HFFc6 (cell line): ENCODE measurements at regions not wholly inside any gene's neighbourhood (a gene's known extent, or its start where the extent isn't known, plus 50 kb on each side); places are given as distances from the start of the nearest gene placed in this dataset.

Experiments
- DNase-seq: peaks from one replicate; pipeline ENCODE4 v3.0.0-alpha.2; 2018
- H3K27ac Mint-ChIP-seq: 2 replicates; pipeline ENCODE4 v1.8.0; 2020; ENCODE audit warnings: mild to moderate bottlenecking, mixed read lengths
- H3K27me3 Mint-ChIP-seq: 2 replicates; pipeline ENCODE4 v1.8.0; 2021; ENCODE audit warnings: mild to moderate bottlenecking, moderate library complexity, mixed read lengths; ENCODE audit not compliant: insufficient read depth
- H3K36me3 Mint-ChIP-seq: 2 replicates; pipeline ENCODE4 v1.8.0; 2021; ENCODE audit warnings: low read depth, mixed read lengths
- H3K4me1 Mint-ChIP-seq: 2 replicates; pipeline ENCODE4 v1.8.0; 2020; ENCODE audit warnings: low read depth, mixed read lengths
- H3K4me3 Mint-ChIP-seq: 2 replicates; pipeline ENCODE4 v1.8.0; 2020; ENCODE audit warnings: mild to moderate bottlenecking, moderate library complexity, mixed read lengths
- H3K9me3 Mint-ChIP-seq: 2 replicates; pipeline ENCODE4 v1.8.0; 2020; ENCODE audit warnings: mild to moderate bottlenecking, mixed read lengths
- CTCF ChIP-seq: fragments of 200-600 bp; sonication (generic); IDR thresholded peaks from 2 replicates; pipeline ENCODE4 v1.5.0; 2021; ENCODE audit warnings: antibody characterized with exemption, mild to moderate bottlenecking

DNA sequence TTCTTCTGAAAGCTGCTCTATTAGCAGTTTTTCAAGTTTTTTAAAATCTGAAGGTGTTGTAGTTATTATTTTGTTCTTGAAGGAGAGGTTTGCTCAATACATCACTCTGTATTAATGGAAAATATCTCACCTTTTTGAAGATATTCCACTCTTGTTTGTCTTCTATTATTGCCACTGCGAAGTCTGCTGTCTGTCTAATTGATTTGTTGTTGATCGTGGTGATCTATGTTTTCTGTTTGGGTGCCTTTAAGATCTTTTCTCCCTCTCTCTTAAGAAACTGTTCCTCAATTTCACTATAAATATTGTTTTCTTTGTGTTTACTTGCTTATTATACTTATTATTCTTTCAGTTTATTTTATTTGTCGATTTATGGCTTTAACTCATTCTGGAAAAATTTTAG is 64.9 kb upstream of the FZD8 start:
- Mint-ChIP-seq H3K36me3 (no peaks in the 10 kb centered on the region), H3K4me1 (no peaks in the 10 kb centered on the region), H3K27me3 (no peaks in the 10 kb centered on the region; the same call in 1 of the 2 replicates), H3K9me3 (no peaks in the 10 kb centered on the region), H3K4me3 (no peak overlapping the region), H3K27ac (no peak overlapping the region)
- TF ChIP-seq CTCF = no peak
- no peak for DNase-seq

- H3K9me3 Mint-ChIP-seq = no peaks in the 10 kb centered on the region
- H3K27me3 Mint-ChIP-seq = peaks cover 6% of the 10 kb centered on the region
- H3K4me1 Mint-ChIP-seq = no peaks in the 10 kb centered on the region
- no peak for TF ChIP-seq CTCF
- no peak for DNase-seq
- no peak overlapping the region for H3K27ac Mint-ChIP-seq
- H3K4me3 Mint-ChIP-seq = no peak overlapping the region
- no peaks in the 10 kb centered on the region for H3K36me3 Mint-ChIP-seq
Observed at GRCh38 chr10:35705671-35706070, 63.6 kb upstream of the FZD8 start.

DNA sequence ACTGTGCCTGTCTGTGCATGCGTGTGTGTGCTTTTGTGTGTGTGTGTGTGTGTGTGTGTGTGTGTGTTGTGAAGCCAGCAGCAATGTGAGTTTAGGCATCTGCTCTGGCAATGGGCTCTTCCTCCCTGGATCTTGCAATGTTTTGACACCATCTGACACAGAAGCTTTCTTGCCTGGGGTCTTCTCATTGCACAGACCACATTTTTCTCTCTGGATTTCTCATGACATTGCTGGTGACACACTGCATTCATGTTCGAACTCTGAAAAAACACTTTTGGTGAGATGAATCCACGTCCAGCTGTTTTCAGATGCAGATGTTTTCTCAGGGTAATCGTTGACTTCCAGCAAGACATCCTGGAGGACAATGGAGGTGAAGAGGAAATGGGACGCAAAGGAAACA is 63.0 kb upstream of the FZD8 start:
- no peak for DNase-seq
- no peaks in the 10 kb centered on the region for H3K36me3 Mint-ChIP-seq
- peaks cover 7% of the 10 kb centered on the region for H3K27me3 Mint-ChIP-seq
- TF ChIP-seq CTCF = no peak
- H3K4me1 Mint-ChIP-seq = no peaks in the 10 kb centered on the region
- H3K9me3 Mint-ChIP-seq = no peaks in the 10 kb centered on the region
- H3K4me3 Mint-ChIP-seq = no peak overlapping the region
- H3K27ac Mint-ChIP-seq = no peak overlapping the region

DNA sequence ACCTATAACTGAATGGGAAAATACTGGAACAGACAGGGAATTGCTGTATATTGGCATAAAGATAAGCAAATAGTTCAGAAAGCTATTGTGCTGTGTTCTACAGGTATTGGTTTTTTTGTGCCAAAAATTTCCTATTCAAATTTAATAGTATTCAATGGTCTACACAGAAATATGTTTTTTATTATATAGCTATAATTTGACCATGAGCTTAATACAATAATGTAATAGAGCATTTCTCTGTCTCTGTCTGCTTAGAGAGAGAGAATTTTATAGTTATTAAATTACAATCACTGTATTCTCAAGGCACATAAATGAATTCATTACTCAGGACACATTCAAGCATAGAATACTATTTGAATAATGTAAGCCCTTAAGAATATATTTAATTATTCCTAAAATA is 62.3 kb upstream of the FZD8 start:
- Mint-ChIP-seq H3K4me3 (no peak overlapping the region), H3K27me3 (peaks cover 9% of the 10 kb centered on the region)

DNA sequence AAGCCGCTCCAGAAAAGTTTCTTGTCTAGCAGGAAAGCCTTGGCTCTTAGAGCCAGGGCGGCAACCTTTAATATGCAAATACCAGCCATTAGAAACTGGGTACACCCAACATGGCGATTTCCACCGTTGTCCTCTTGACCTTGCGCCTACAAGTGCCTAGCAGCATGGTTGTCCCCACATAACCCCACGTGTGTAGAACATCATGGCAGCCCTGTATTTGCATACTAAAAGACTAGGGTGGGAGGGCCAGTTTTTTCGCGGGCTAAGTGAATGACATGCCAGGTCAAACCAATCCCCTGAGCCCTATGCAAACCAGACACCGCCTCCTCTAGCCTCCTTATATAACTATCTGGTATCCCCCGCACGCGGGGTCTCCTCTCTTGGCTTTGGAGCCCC is 58.4 kb upstream of the FZD8 start:
- no peak overlapping the region for H3K27ac Mint-ChIP-seq
- H3K4me3 Mint-ChIP-seq = no peak overlapping the region
- no peaks in the 10 kb centered on the region for H3K9me3 Mint-ChIP-seq
- peaks cover 13% of the 10 kb centered on the region for H3K27me3 Mint-ChIP-seq
- no peaks in the 10 kb centered on the region for H3K36me3 Mint-ChIP-seq
- H3K4me1 Mint-ChIP-seq = no peaks in the 10 kb centered on the region
- no peak for TF ChIP-seq CTCF
- DNase-seq = no peak

More for the DNA sequence above, 62.3 kb upstream of the FZD8 start:
- Mint-ChIP-seq H3K4me1 (no peaks in the 10 kb centered on the region), H3K9me3 (no peaks in the 10 kb centered on the region), H3K27ac (no peak overlapping the region), H3K36me3 (no peaks in the 10 kb centered on the region)
- no peak for DNase-seq
- no peak for TF ChIP-seq CTCF

GRCh38 chr10:35699848-35700486 is 57.9 kb upstream of the FZD8 start:
- H3K36me3 Mint-ChIP-seq = no peaks in the 10 kb centered on the region
- H3K4me1 Mint-ChIP-seq = no peaks in the 10 kb centered on the region
- H3K4me3 Mint-ChIP-seq = no peak overlapping the region
- H3K27ac Mint-ChIP-seq = no peak overlapping the region
- no peak for TF ChIP-seq CTCF
- H3K9me3 Mint-ChIP-seq = no peaks in the 10 kb centered on the region
- peaks cover 13% of the 10 kb centered on the region for H3K27me3 Mint-ChIP-seq
- no peak for DNase-seq
